Panc1 (cell line): ENCODE measurements at regions not wholly inside any gene's neighbourhood (a gene's known extent, or its start where the extent isn't known, plus 50 kb on each side); places are given as distances from the start of the nearest gene placed in this dataset.

Source experiments
- CTCF ChIP-seq: fragments of 450-650 bp; IDR thresholded peaks from 2 replicates; pipeline ENCODE4 v1.5.1; 2017; ENCODE audit warnings: mild to moderate bottlenecking
- POLR2AphosphoS5 ChIP-seq: IDR thresholded peaks from 2 replicates; pipeline ENCODE4 v1.6.1; 2012; ENCODE audit warnings: mild to moderate bottlenecking, low read depth, low read length, moderate library complexity
- REST ChIP-seq, 2 experiments: IDR thresholded peaks; 2 replicates each; pipeline ENCODE4 v1.6.1; 2011 to 2012; ENCODE audit warnings: low read depth in 2 of 2, control low read depth in 1 of 2, low read length in 1 of 2, mild to moderate bottlenecking in 1 of 2, moderate library complexity in 1 of 2; ENCODE audit not compliant: insufficient read depth in 1 of 2
- SIN3A ChIP-seq: IDR thresholded peaks from 2 replicates; pipeline ENCODE4 v1.6.1; 2012; ENCODE audit warnings: low read depth, mild to moderate bottlenecking, low read length, moderate library complexity, borderline replicate concordance; ENCODE audit not compliant: insufficient read depth
- TCF7L2 ChIP-seq: IDR thresholded peaks from 2 replicates; pipeline ENCODE4 v1.6.1; 2011; ENCODE audit warnings: mild to moderate bottlenecking, low read depth, low read length, inconsistent platforms

GRCh38 chr10:111207500-111207899 is 130.7 kb downstream of the ADRA2A start:
- 0 out of 2 replicates have a peak, but pooled peaks have one; percentile 20 for TF ChIP-seq CTCF
- TF ChIP-seq TCF7L2 = no peak
- TF ChIP-seq REST (IDR thresholded peaks at IDR 0.05; ENCODE audit: insufficient read depth in 1 of 2, low read depth in 2 of 2, low read length in 1 of 2) = no peak
- TF ChIP-seq POLR2AphosphoS5 = no peak
- TF ChIP-seq SIN3A = no peak
